ENCODE measurements at regions not wholly inside any gene's neighbourhood (a gene's known extent, or its start where the extent isn't known, plus 50 kb on each side); places are given as distances from the start of the nearest gene placed in this dataset.

DNA sequence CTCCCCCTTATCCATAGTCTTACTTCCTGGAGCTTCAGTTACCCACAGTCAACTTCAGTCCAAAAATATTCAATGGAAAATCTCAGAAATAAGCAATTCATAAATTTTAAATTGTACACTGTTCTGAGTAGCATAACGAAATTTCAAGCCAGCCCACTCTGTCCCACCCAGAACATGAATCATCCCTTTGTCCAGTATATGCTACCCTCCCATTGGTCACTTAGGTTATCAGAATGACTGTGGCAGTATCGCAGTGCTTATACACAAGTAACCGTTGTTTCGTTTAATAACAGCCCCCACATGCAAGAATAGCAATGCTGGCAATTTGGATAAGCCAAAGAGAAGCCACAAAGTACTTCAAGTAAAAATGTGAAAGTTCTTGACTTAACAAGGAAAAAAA lies 325.3 kb upstream of the ADAMTS9 start:
- TF ChIP-seq, protein P1, sequence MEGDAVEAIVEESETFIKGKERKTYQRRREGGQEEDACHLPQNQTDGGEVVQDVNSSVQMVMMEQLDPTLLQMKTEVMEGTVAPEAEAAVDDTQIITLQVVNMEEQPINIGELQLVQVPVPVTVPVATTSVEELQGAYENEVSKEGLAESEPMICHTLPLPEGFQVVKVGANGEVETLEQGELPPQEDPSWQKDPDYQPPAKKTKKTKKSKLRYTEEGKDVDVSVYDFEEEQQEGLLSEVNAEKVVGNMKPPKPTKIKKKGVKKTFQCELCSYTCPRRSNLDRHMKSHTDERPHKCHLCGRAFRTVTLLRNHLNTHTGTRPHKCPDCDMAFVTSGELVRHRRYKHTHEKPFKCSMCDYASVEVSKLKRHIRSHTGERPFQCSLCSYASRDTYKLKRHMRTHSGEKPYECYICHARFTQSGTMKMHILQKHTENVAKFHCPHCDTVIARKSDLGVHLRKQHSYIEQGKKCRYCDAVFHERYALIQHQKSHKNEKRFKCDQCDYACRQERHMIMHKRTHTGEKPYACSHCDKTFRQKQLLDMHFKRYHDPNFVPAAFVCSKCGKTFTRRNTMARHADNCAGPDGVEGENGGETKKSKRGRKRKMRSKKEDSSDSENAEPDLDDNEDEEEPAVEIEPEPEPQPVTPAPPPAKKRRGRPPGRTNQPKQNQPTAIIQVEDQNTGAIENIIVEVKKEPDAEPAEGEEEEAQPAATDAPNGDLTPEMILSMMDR (IDR thresholded peaks at IDR 0.05): no peak
- TF ChIP-seq ZFX (IDR thresholded peaks at IDR 0.05; ENCODE audit: borderline replicate concordance): no peak
